ENCODE measurements at regions not wholly inside any gene's neighbourhood (a gene's known extent, or its start where the extent isn't known, plus 50 kb on each side); places are given as distances from the start of the nearest gene placed in this dataset.

GRCh38 chr4:165548702-165549101 is 169.9 kb downstream of the CPE start:
- intact Hi-C loops (cut with DNase I) = loop anchor here in 1 of 3 donors (10.0 kb wide), 1 partner anchor 536 kb away; no protein-coding TSS in a partner anchor
- no peak overlapping the region for H3K27ac ChIP-seq
- 65 to 67% methylated on average over 2 of the region's 2 CpGs for WGBS, 2 donors

DNA sequence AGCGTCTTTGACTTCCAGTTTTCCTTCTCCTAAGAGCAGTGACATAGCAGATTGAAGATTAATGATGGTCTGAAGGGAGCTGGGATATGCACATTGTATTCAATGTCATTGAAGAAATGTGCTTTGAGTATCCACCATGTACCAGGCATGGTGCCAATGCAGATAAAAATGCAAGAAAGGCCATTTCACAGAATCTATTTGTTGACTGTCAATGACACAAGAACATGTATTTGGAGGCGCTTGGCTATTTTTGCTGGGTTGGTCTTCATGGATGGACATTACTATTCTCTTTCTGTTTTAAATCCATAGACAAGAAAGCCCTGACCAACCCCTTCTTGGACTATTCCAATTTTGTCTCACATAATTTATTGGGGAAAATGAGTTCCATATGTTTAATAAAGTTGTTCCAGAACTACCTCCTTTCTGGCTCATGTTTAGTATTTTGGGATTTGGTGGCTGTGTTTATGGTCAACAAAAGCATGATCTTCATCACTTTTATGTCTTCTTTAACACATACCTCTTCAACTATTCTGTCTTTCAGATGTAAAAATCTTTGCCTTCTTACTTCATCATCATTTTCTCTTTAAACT is 174.5 kb downstream of the CPE start:
- H3K9me3 ChIP-seq = no peaks in the 10 kb centered on the region
- no peak overlapping the region for H3K4me3 ChIP-seq
- FAIRE-seq (no peak), DNase-seq (no peak), ATAC-seq (no peak)
- H3K36me3 ChIP-seq = no peaks in the 10 kb centered on the region
- H3K27me3 ChIP-seq = no peaks in the 10 kb centered on the region
- no peak overlapping the region for H3K27ac ChIP-seq
- TF ChIP-seq CTCF (IDR thresholded peaks at IDR 0.05) = no peak
- intact Hi-C loops (cut with DNase I) = no loop called here
- H3K4me1 ChIP-seq = no peaks in the 10 kb centered on the region
- WGBS, 2 donors = 90 to 94% methylated on average over 2 of the region's 2 CpGs

More at GRCh38 chr4:165548702-165549101, 169.9 kb downstream of the CPE start:
- no peak for ATAC-seq
- no peaks in the 10 kb centered on the region for H3K36me3 ChIP-seq
- TF ChIP-seq CTCF (IDR thresholded peaks at IDR 0.05) = no peak
- no peaks in the 10 kb centered on the region for H3K9me3 ChIP-seq
- FAIRE-seq = no peak
- no peak for DNase-seq
- H3K4me3 ChIP-seq = no peak overlapping the region
- no peaks in the 10 kb centered on the region for H3K4me1 ChIP-seq
- H3K27me3 ChIP-seq = no peaks in the 10 kb centered on the region

DNA sequence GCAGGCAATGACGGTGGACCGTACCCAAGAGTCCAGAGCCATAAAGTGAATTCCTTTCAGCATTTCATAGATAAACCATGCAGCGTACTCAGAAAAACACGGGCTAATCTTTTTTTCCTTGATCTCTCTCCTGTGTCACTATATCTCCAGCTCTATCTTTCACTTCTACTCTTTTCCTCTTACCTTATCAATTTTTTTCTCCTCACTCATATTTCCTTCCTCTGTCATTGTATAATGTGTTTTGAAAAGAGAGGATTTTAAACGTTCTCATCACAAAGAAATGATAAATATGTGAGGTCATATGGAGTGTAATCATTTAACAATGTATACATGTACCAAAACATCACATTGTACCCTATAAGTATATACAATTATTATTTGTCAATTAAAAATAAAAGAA is 176.5 kb downstream of the CPE start:
- intact Hi-C loops (cut with DNase I) = no loop called here
- Histone ChIP-seq H3K27ac (no peak overlapping the region), H3K4me3 (no peak overlapping the region), H3K4me1 (no peaks in the 10 kb centered on the region), H3K27me3 (no peaks in the 10 kb centered on the region), H3K36me3 (no peaks in the 10 kb centered on the region), H3K9me3 (no peaks in the 10 kb centered on the region)
- TF ChIP-seq CTCF (IDR thresholded peaks at IDR 0.05) = no peak
- WGBS, 2 donors = 76 to 77% methylated on average over 5 of the region's 5 CpGs
- ATAC-seq (no peak), FAIRE-seq (no peak), DNase-seq (no peak)

DNA sequence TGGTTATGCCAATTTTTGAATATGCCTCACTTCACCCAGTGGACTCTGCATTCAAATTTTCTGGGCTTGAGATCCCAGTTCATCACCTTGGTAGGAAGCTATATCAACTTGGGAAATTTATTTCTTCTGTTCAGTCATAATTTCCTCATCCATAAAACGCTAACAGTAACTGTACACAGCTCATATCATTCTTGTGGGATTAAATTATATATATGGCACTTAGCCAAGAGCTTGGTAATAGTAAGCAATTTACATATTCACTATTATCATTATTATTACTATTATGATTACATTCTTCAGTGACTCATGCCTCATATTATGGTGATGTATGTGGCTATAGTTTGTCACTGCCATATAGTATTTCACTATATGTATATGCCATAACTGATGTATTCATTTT is 177.6 kb downstream of the CPE start:
- H3K9me3 ChIP-seq = no peaks in the 10 kb centered on the region
- no peak for ATAC-seq
- H3K27ac ChIP-seq = no peak overlapping the region
- no peak overlapping the region for H3K4me3 ChIP-seq
- WGBS, 2 donors = 82 to 86% methylated on average over 1 of the region's 1 CpG
- DNase-seq = no peak
- intact Hi-C loops (cut with DNase I) = no loop called here
- FAIRE-seq = no peak
- H3K4me1 ChIP-seq = no peaks in the 10 kb centered on the region
- H3K36me3 ChIP-seq = no peaks in the 10 kb centered on the region
- H3K27me3 ChIP-seq = no peaks in the 10 kb centered on the region
- no peak for TF ChIP-seq CTCF (IDR thresholded peaks at IDR 0.05)

GRCh38 chr4:165560941-165561340 is 182.1 kb downstream of the CPE start:
- Histone ChIP-seq H3K4me1 (no peaks in the 10 kb centered on the region), H3K36me3 (no peaks in the 10 kb centered on the region), H3K9me3 (no peaks in the 10 kb centered on the region), H3K4me3 (no peak overlapping the region), H3K27ac (no peak overlapping the region), H3K27me3 (no peaks in the 10 kb centered on the region)
- FAIRE-seq = no peak
- DNase-seq = no peak
- TF ChIP-seq CTCF (IDR thresholded peaks at IDR 0.05) = no peak
- ATAC-seq = no peak
- WGBS, 2 donors = 86 to 88% methylated on average over 4 of the region's 4 CpGs
- intact Hi-C loops (cut with DNase I) = no loop called here

All from pancreas (tissue), 10 donors.